Stomach smooth muscle (tissue), 2 donors: ENCODE measurements at regions not wholly inside any gene's neighbourhood (a gene's known extent, or its start where the extent isn't known, plus 50 kb on each side); places are given as distances from the start of the nearest gene placed in this dataset.

Experiments used
- H3K27ac ChIP-seq: one replicate; pipeline ENCODE4 v1.7.0; 2013; ENCODE audit warnings: mild to moderate bottlenecking, low read length, inconsistent platforms
- H3K27me3 ChIP-seq, 2 donors: one replicate each; pipeline ENCODE4 v1.7.0; 2013; ENCODE audit warnings: low read length in 2 of 2; ENCODE audit not compliant: insufficient read depth in 2 of 2, control insufficient read depth in 1 of 2
- H3K36me3 ChIP-seq, 2 donors: one replicate each; pipeline ENCODE4 v1.7.0; 2013; ENCODE audit warnings: low read length in 2 of 2; ENCODE audit not compliant: control insufficient read depth in 2 of 2, insufficient read depth in 2 of 2
- H3K4me1 ChIP-seq: one replicate; pipeline ENCODE4 v1.7.0; 2013; ENCODE audit warnings: low read length; ENCODE audit not compliant: control insufficient read depth, insufficient read depth
- H3K4me3 ChIP-seq, 2 donors: one replicate each; pipeline ENCODE4 v1.7.0; 2013; ENCODE audit warnings: low read length in 2 of 2
- H3K9ac ChIP-seq, 2 donors: one replicate each; pipeline ENCODE4 v1.7.0; 2013; ENCODE audit warnings: low read length in 2 of 2, mild to moderate bottlenecking in 1 of 2
- H3K9me3 ChIP-seq, 2 donors: one replicate each; pipeline ENCODE4 v1.7.0; 2013; ENCODE audit warnings: low read length in 2 of 2; ENCODE audit not compliant: control insufficient read depth in 2 of 2
- donor health status: healthy.
- donor health status: Pancreatic carcinoma.

GRCh38 chr1:73909043-73909562, 288.9 kb downstream of the LRRIQ3 start:
- H3K36me3 ChIP-seq: no peaks in the 10 kb centered on the region
- no peaks in the 10 kb centered on the region for H3K4me1 ChIP-seq
- no peak overlapping the region for H3K9ac ChIP-seq
- H3K9me3 ChIP-seq: peaks cover 2% of the 10 kb centered on the region in 2 donors
- H3K4me3 ChIP-seq: no peak overlapping the region
- no peaks in the 10 kb centered on the region for H3K27me3 ChIP-seq
- H3K27ac ChIP-seq: no peak overlapping the region

GRCh38 chr1:73907051-73907450, 290.9 kb downstream of the LRRIQ3 start:
- Histone ChIP-seq H3K9me3 (peaks cover 0 to 2% of the 10 kb centered on the region in 2 donors), H3K4me3 (no peak overlapping the region), H3K36me3 (no peaks in the 10 kb centered on the region), H3K9ac (no peak overlapping the region), H3K27ac (no peak overlapping the region), H3K4me1 (no peaks in the 10 kb centered on the region), H3K27me3 (no peaks in the 10 kb centered on the region)

- Histone ChIP-seq H3K27me3 (no peaks in the 10 kb centered on the region), H3K4me1 (no peaks in the 10 kb centered on the region), H3K4me3 (no peak overlapping the region)
These were observed 294.9 kb downstream of the LRRIQ3 start for GRCh38 chr1:73903092-73903491.

GRCh38 chr1:73901738-73902137, 296.2 kb downstream of the LRRIQ3 start:
- Histone ChIP-seq H3K27ac (no peak overlapping the region), H3K9me3 (no peaks in the 10 kb centered on the region), H3K9ac (no peak overlapping the region), H3K36me3 (no peaks in the 10 kb centered on the region), H3K4me1 (no peaks in the 10 kb centered on the region), H3K4me3 (no peak overlapping the region), H3K27me3 (no peaks in the 10 kb centered on the region)

More at GRCh38 chr1:73903092-73903491, 294.9 kb downstream of the LRRIQ3 start:
- Histone ChIP-seq H3K9ac (no peak overlapping the region), H3K36me3 (no peaks in the 10 kb centered on the region), H3K27ac (no peak overlapping the region), H3K9me3 (no peaks in the 10 kb centered on the region)

GRCh38 chr1:73899311-73899710, 298.7 kb downstream of the LRRIQ3 start:
- no peak overlapping the region for H3K4me3 ChIP-seq
- no peaks in the 10 kb centered on the region for H3K9me3 ChIP-seq
- no peaks in the 10 kb centered on the region for H3K4me1 ChIP-seq

GRCh38 chr1:73898540-73898939, 299.4 kb downstream of the LRRIQ3 start:
- Histone ChIP-seq H3K36me3 (no peaks in the 10 kb centered on the region), H3K27ac (no peak overlapping the region), H3K4me1 (no peaks in the 10 kb centered on the region), H3K4me3 (no peak overlapping the region), H3K27me3 (no peaks in the 10 kb centered on the region), H3K9me3 (no peaks in the 10 kb centered on the region), H3K9ac (no peak overlapping the region)

More at GRCh38 chr1:73899311-73899710, 298.7 kb downstream of the LRRIQ3 start:
- no peak overlapping the region for H3K27ac ChIP-seq
- no peaks in the 10 kb centered on the region for H3K36me3 ChIP-seq
- H3K9ac ChIP-seq: no peak overlapping the region
- no peaks in the 10 kb centered on the region for H3K27me3 ChIP-seq

- H3K4me3 ChIP-seq: no peak overlapping the region
- H3K36me3 ChIP-seq: no peaks in the 10 kb centered on the region
- no peaks in the 10 kb centered on the region for H3K9me3 ChIP-seq
- H3K4me1 ChIP-seq: no peaks in the 10 kb centered on the region
- H3K9ac ChIP-seq: no peak overlapping the region
- no peak overlapping the region for H3K27ac ChIP-seq
- no peaks in the 10 kb centered on the region for H3K27me3 ChIP-seq
These were observed 310.6 kb downstream of the LRRIQ3 start for GRCh38 chr1:73887412-73887811.

GRCh38 chr1:73886716-73887115, 311.3 kb downstream of the LRRIQ3 start:
- no peaks in the 10 kb centered on the region for H3K27me3 ChIP-seq
- no peaks in the 10 kb centered on the region for H3K4me1 ChIP-seq
- H3K4me3 ChIP-seq: no peak overlapping the region

GRCh38 chr1:73874806-73875205, 323.2 kb downstream of the LRRIQ3 start:
- Histone ChIP-seq H3K36me3 (no peaks in the 10 kb centered on the region), H3K4me1 (no peaks in the 10 kb centered on the region), H3K9ac (no peak overlapping the region), H3K27me3 (no peaks in the 10 kb centered on the region), H3K27ac (no peak overlapping the region), H3K4me3 (no peak overlapping the region), H3K9me3 (no peaks in the 10 kb centered on the region)

More at GRCh38 chr1:73886716-73887115, 311.3 kb downstream of the LRRIQ3 start:
- H3K9ac ChIP-seq: no peak overlapping the region
- no peaks in the 10 kb centered on the region for H3K36me3 ChIP-seq
- H3K27ac ChIP-seq: no peak overlapping the region
- no peaks in the 10 kb centered on the region for H3K9me3 ChIP-seq

- no peak overlapping the region for H3K4me3 ChIP-seq
- H3K9ac ChIP-seq: no peak overlapping the region
- no peaks in the 10 kb centered on the region for H3K27me3 ChIP-seq
- no peak overlapping the region for H3K27ac ChIP-seq
- H3K4me1 ChIP-seq: no peaks in the 10 kb centered on the region
- H3K9me3 ChIP-seq: no peaks in the 10 kb centered on the region
- H3K36me3 ChIP-seq: no peaks in the 10 kb centered on the region
These were observed 329.1 kb downstream of the LRRIQ3 start for GRCh38 chr1:73868810-73869336.

- Histone ChIP-seq H3K27me3 (no peaks in the 10 kb centered on the region), H3K36me3 (no peaks in the 10 kb centered on the region), H3K4me3 (no peak overlapping the region), H3K9me3 (no peaks in the 10 kb centered on the region), H3K4me1 (no peaks in the 10 kb centered on the region), H3K27ac (no peak overlapping the region), H3K9ac (no peak overlapping the region)
These were observed 335.6 kb downstream of the LRRIQ3 start for GRCh38 chr1:73862355-73862754.
